SHP77 treated with DMSO at 0.1 percent for 48 hours (cell line): ENCODE measurements at regions not wholly inside any gene's neighbourhood (a gene's known extent, or its start where the extent isn't known, plus 50 kb on each side); places are given as distances from the start of the nearest gene placed in this dataset.

Source experiments
- DNase-seq: peaks from one replicate; lab custom pipeline; 2025; lab: John Stamatoyannopoulos, UW

GRCh38 chr16:85187886-85188285 is 75.6 kb upstream of the CIBAR2 start:
- no peak for DNase-seq

- no peak for DNase-seq
These were observed 76.8 kb upstream of the CIBAR2 start for GRCh38 chr16:85188822-85189672.

GRCh38 chr16:85190572-85190971 is 78.3 kb upstream of the CIBAR2 start:
- DNase-seq, result no peak

- DNase-seq, result no peak
These were observed 79.2 kb upstream of the CIBAR2 start for GRCh38 chr16:85191341-85191965.

- no peak for DNase-seq
These were observed 80.2 kb upstream of the CIBAR2 start for GRCh38 chr16:85192238-85193114.

- no peak for DNase-seq
These were observed 80.8 kb upstream of the CIBAR2 start for GRCh38 chr16:85193115-85193493.

GRCh38 chr16:85193876-85194275 is 81.6 kb upstream of the CIBAR2 start:
- DNase-seq, result no peak

- DNase-seq, result no peak
These were observed 82.3 kb upstream of the CIBAR2 start for GRCh38 chr16:85194307-85195270.

- DNase-seq, result no peak
These were observed 83.0 kb upstream of the CIBAR2 start for GRCh38 chr16:85195271-85195647.

GRCh38 chr16:85195900-85196772 is 83.9 kb upstream of the CIBAR2 start:
- no peak for DNase-seq

GRCh38 chr16:85196976-85197375 is 84.7 kb upstream of the CIBAR2 start:
- no peak for DNase-seq

GRCh38 chr16:85197611-85198566 is 85.6 kb upstream of the CIBAR2 start:
- no peak for DNase-seq

- DNase-seq, result no peak
These were observed 86.9 kb upstream of the CIBAR2 start for GRCh38 chr16:85199069-85199725.

GRCh38 chr16:85199880-85200279 is 87.6 kb upstream of the CIBAR2 start:
- no peak for DNase-seq

- no peak for DNase-seq
These were observed 88.4 kb upstream of the CIBAR2 start for GRCh38 chr16:85200471-85201278.

GRCh38 chr16:85201574-85201973 is 89.3 kb upstream of the CIBAR2 start:
- DNase-seq, result no peak

GRCh38 chr16:85202051-85202601 is 89.9 kb upstream of the CIBAR2 start:
- no peak for DNase-seq
